ENCODE measurements at regions not wholly inside any gene's neighbourhood (a gene's known extent, or its start where the extent isn't known, plus 50 kb on each side); places are given as distances from the start of the nearest gene placed in this dataset.

DNA sequence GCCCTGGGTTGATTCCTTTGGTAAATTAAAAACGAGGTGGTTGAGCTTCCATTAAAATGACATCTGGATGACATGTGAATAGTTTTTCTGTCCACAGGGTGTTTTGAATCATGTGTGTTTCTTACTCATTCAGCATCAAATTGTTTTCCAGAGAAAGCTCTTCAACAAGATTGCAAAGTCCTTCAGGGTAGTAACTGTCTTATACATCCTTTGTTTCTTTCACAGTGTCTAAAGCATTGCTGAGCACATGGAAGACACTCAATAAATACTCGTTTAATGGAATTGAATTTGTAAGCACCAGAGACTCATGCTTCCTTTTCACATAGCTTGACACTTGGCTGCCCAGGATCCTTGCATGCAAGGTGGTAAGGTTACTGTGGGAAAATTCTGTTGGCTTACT lies 223.1 kb upstream of the CNTN6 start:
- no peak overlapping the region for H3K4me3 ChIP-seq (ENCODE audit: severe bottlenecking)
- H3K9me3 ChIP-seq (ENCODE audit: severe bottlenecking): peaks cover 2% of the 10 kb centered on the region
- DNase-seq (ENCODE audit: low spot score) (no peak), ATAC-seq (ENCODE audit: low read depth) (no peak)
- no peaks in the 10 kb centered on the region for H3K36me3 ChIP-seq (ENCODE audit: low read depth)
- H3K27ac ChIP-seq (ENCODE audit: poor library complexity, severe bottlenecking): no peak overlapping the region
- TF ChIP-seq, protein P1, sequence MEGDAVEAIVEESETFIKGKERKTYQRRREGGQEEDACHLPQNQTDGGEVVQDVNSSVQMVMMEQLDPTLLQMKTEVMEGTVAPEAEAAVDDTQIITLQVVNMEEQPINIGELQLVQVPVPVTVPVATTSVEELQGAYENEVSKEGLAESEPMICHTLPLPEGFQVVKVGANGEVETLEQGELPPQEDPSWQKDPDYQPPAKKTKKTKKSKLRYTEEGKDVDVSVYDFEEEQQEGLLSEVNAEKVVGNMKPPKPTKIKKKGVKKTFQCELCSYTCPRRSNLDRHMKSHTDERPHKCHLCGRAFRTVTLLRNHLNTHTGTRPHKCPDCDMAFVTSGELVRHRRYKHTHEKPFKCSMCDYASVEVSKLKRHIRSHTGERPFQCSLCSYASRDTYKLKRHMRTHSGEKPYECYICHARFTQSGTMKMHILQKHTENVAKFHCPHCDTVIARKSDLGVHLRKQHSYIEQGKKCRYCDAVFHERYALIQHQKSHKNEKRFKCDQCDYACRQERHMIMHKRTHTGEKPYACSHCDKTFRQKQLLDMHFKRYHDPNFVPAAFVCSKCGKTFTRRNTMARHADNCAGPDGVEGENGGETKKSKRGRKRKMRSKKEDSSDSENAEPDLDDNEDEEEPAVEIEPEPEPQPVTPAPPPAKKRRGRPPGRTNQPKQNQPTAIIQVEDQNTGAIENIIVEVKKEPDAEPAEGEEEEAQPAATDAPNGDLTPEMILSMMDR (IDR thresholded peaks at IDR 0.05; ENCODE audit: poor library complexity, severe bottlenecking): no peak
- no peaks in the 10 kb centered on the region for H3K27me3 ChIP-seq (ENCODE audit: insufficient read depth, poor library complexity, severe bottlenecking)
- no peaks in the 10 kb centered on the region for H3K4me1 ChIP-seq (ENCODE audit: insufficient read depth, poor library complexity, severe bottlenecking)

DNA sequence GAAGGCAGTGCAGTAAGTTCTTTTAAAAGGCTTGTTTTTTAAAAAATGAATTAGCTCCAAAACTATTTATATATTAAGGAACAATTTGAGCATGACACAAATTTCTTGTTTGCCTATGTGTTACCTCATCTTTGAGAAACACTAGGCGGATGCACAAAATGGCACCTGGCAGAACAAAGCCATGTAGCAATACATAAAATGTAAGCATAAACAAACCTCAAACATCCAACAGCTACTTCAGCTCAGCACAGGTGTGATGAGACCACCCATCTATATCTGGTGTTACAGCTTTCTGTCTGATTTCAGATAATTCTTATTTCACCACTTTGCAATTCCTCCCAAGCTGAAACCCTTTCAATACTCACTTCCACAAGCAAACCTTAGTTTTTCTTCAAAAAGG lies 221.2 kb upstream of the CNTN6 start:
- H3K9me3 ChIP-seq (ENCODE audit: severe bottlenecking): peaks cover 2% of the 10 kb centered on the region
- H3K4me3 ChIP-seq (ENCODE audit: severe bottlenecking): no peak overlapping the region
- H3K4me1 ChIP-seq (ENCODE audit: insufficient read depth, poor library complexity, severe bottlenecking): no peaks in the 10 kb centered on the region
- ATAC-seq (ENCODE audit: low read depth) (no peak), DNase-seq (ENCODE audit: low spot score) (no peak)
- H3K27ac ChIP-seq (ENCODE audit: poor library complexity, severe bottlenecking): no peak overlapping the region
- H3K36me3 ChIP-seq (ENCODE audit: low read depth): no peaks in the 10 kb centered on the region
- no peaks in the 10 kb centered on the region for H3K27me3 ChIP-seq (ENCODE audit: insufficient read depth, poor library complexity, severe bottlenecking)
- TF ChIP-seq, protein P1 (IDR thresholded peaks at IDR 0.05; ENCODE audit: poor library complexity, severe bottlenecking): no peak

DNA sequence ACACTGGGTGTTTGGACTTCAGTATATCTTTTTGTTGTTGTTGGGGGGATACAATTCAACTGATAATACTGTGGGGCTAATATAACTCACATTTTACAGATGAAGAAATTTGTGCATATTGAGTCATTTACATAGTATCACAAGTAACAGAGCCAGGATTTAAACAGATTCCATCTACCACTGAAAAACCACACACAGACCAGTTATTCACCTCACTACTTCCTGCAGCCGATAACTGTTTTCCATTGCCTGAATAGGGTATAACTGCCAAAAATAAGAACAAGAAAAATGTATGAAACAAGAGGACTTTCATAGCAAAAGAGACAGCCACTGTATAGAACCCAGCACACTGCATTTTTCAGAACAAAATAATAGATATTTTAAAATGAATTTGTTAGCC lies 215.8 kb upstream of the CNTN6 start:
- Histone ChIP-seq H3K9me3 (ENCODE audit: severe bottlenecking) (peaks cover 4% of the 10 kb centered on the region), H3K36me3 (ENCODE audit: low read depth) (no peaks in the 10 kb centered on the region), H3K4me1 (ENCODE audit: insufficient read depth, poor library complexity, severe bottlenecking) (no peaks in the 10 kb centered on the region), H3K27me3 (ENCODE audit: insufficient read depth, poor library complexity, severe bottlenecking) (no peaks in the 10 kb centered on the region), H3K4me3 (ENCODE audit: severe bottlenecking) (no peak overlapping the region), H3K27ac (ENCODE audit: poor library complexity, severe bottlenecking) (no peak overlapping the region)
- no peak for DNase-seq (ENCODE audit: low spot score)
- TF ChIP-seq, protein P1 (IDR thresholded peaks at IDR 0.05; ENCODE audit: poor library complexity, severe bottlenecking): no peak
- no peak for ATAC-seq (ENCODE audit: low read depth)

DNA sequence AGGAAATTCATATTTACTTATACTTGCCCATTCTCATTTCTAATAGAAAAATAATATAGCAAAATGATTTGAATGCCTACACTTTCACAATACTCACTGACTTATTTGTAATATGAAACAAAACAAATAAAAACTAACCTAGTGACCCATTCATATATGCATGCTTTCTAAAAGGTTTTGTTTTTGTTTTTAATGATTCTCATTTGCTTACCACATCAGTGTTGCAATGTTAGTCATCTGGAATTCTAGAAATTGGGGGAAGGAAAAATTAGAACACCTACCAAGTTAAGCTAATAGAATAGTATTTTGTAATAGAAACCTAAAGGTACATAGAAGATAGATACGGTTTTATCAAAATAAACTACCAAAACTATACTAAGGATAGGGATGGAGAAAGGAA lies 214.1 kb upstream of the CNTN6 start:
- Histone ChIP-seq H3K36me3 (ENCODE audit: low read depth) (no peaks in the 10 kb centered on the region), H3K4me1 (ENCODE audit: insufficient read depth, poor library complexity, severe bottlenecking) (no peaks in the 10 kb centered on the region), H3K27me3 (ENCODE audit: insufficient read depth, poor library complexity, severe bottlenecking) (no peaks in the 10 kb centered on the region), H3K9me3 (ENCODE audit: severe bottlenecking) (peaks cover 4% of the 10 kb centered on the region), H3K4me3 (ENCODE audit: severe bottlenecking) (no peak overlapping the region), H3K27ac (ENCODE audit: poor library complexity, severe bottlenecking) (no peak overlapping the region)
- TF ChIP-seq, protein P1 (IDR thresholded peaks at IDR 0.05; ENCODE audit: poor library complexity, severe bottlenecking): no peak
- DNase-seq (ENCODE audit: low spot score): no peak
- ATAC-seq (ENCODE audit: low read depth): no peak

DNA sequence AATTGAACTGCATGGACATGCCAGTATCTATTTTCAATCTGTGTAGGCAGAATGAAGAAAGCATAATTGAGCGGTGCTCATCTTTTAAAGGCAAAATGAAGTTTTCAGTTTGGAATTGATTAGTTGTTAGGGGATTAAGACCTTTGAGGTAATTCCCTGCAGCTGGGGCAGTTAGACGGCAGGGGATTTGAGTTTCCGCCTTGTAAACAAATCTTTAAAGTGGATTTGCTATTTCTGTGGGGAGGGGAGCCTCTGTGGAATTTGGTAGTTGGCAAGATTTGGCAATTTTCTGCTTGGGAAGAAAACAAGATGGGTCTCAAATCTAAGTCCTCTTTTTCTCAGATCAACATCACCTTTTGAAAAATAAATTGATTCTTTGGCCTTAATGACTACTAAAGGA lies 212.5 kb upstream of the CNTN6 start:
- no peak for DNase-seq (ENCODE audit: low spot score)
- Histone ChIP-seq H3K27me3 (ENCODE audit: insufficient read depth, poor library complexity, severe bottlenecking) (no peaks in the 10 kb centered on the region), H3K4me3 (ENCODE audit: severe bottlenecking) (no peak overlapping the region), H3K36me3 (ENCODE audit: low read depth) (no peaks in the 10 kb centered on the region), H3K27ac (ENCODE audit: poor library complexity, severe bottlenecking) (no peak overlapping the region), H3K4me1 (ENCODE audit: insufficient read depth, poor library complexity, severe bottlenecking) (no peaks in the 10 kb centered on the region), H3K9me3 (ENCODE audit: severe bottlenecking) (peaks cover 1% of the 10 kb centered on the region)
- ATAC-seq (ENCODE audit: low read depth): no peak
- TF ChIP-seq, protein P1 (IDR thresholded peaks at IDR 0.05; ENCODE audit: poor library complexity, severe bottlenecking): no peak

Measured in RWPE2 (cell line).